Keratinocyte (primary cell): ENCODE measurements at regions not wholly inside any gene's neighbourhood (a gene's known extent, or its start where the extent isn't known, plus 50 kb on each side); places are given as distances from the start of the nearest gene placed in this dataset.

Source experiments
- DNase-seq: peaks from one replicate; pipeline ENCODE4 v3.0.0-alpha.2; 2011; ENCODE audit warnings: low read depth, missing footprints, low spot score
- FAIRE-seq: peaks from 2 replicates; lab custom pipeline; 2011; peaks lifted over from hg19 to GRCh38; lab: Jason Lieb, UNC
- H2AFZ ChIP-seq: 2 replicates; pipeline ENCODE4 v1.6.0; 2012; ENCODE audit warnings: low read length, control low read depth, inconsistent platforms; ENCODE audit not compliant: control insufficient read depth
- H3K27ac ChIP-seq: 2 replicates; pipeline ENCODE4 v1.5.1; 2011; ENCODE audit warnings: low read length; ENCODE audit not compliant: control insufficient read depth, insufficient read depth
- H3K27me3 ChIP-seq: 3 replicates; pipeline ENCODE4 v1.6.0; 2011; ENCODE audit warnings: low read length; ENCODE audit not compliant: control insufficient read depth, insufficient read depth; ENCODE audit errors: extremely low read depth
- H3K36me3 ChIP-seq, 2 experiments: 2 replicates in 1 of 2; 3 replicates in 1 of 2; pipeline ENCODE4 v1.5.1; 2011; ENCODE audit warnings: low read length in 2 of 2, mild to moderate bottlenecking in 1 of 2; ENCODE audit not compliant: control insufficient read depth in 2 of 2, insufficient read depth in 2 of 2; ENCODE audit errors: extremely low read depth in 1 of 2
- H3K4me1 ChIP-seq: 3 replicates; pipeline ENCODE4 v1.5.1; 2011; ENCODE audit warnings: low read length; ENCODE audit not compliant: control insufficient read depth, insufficient read depth; ENCODE audit errors: extremely low read depth
- H3K4me2 ChIP-seq: 3 replicates; pipeline ENCODE4 v1.6.0; 2011; ENCODE audit warnings: low read depth, low read length; ENCODE audit not compliant: control insufficient read depth, insufficient read depth; ENCODE audit errors: extremely low read depth
- H3K4me3 ChIP-seq, 3 experiments: fragments of 200-600 bp in 1 of 3; sonication (generic) in 1 of 3; 2 replicates in 2 of 3; 3 replicates in 1 of 3; pipeline ENCODE4 v1.5.1; 2011 to 2016; ENCODE audit warnings: low read length in 3 of 3, mild to moderate bottlenecking in 3 of 3, control low read depth in 2 of 3, inconsistent platforms in 1 of 3, low read depth in 1 of 3, mixed read lengths in 1 of 3, mixed run types in 1 of 3, moderate library complexity in 1 of 3; ENCODE audit not compliant: control insufficient read depth in 2 of 3, insufficient read depth in 2 of 3; ENCODE audit errors: extremely low read depth in 1 of 3
- H3K79me2 ChIP-seq: 2 replicates; pipeline ENCODE4 v1.6.0; 2012; ENCODE audit warnings: low read length; ENCODE audit not compliant: control insufficient read depth, insufficient read depth
- H3K9ac ChIP-seq: 3 replicates; pipeline ENCODE4 v1.6.0; 2011; ENCODE audit warnings: low read length; ENCODE audit not compliant: control insufficient read depth, insufficient read depth; ENCODE audit errors: extremely low read depth
- H3K9me1 ChIP-seq: 3 replicates; pipeline ENCODE4 v1.6.0; 2011; ENCODE audit warnings: low read length; ENCODE audit not compliant: control insufficient read depth, insufficient read depth; ENCODE audit errors: extremely low read depth
- H3K9me3 ChIP-seq: 2 replicates; pipeline ENCODE4 v1.5.1; 2012; ENCODE audit warnings: low read depth, low read length; ENCODE audit not compliant: control insufficient read depth
- H4K20me1 ChIP-seq: 3 replicates; pipeline ENCODE4 v1.6.0; 2011; ENCODE audit warnings: low read length; ENCODE audit not compliant: control insufficient read depth, insufficient read depth; ENCODE audit errors: extremely low read depth
- EZH2 ChIP-seq: IDR thresholded peaks from one replicate; pipeline ENCODE4 v1.6.1; 2012; ENCODE audit warnings: inconsistent platforms, mild to moderate bottlenecking, low read length, moderate library complexity
- dilution Hi-C: fragments of 300-500 bp; cut with MboI; formaldehyde crosslinking; loops from one replicate; pipeline ENCODE4 v1.7.0; 2020; ENCODE audit warnings: low sequenced_read_pairs; ENCODE audit not compliant: extremely low pct_ligation_motif_present
- TF ChIP-seq, protein P1 (sequence below), 3 experiments: IDR thresholded peaks in 1 of 3; conservative IDR thresholded peaks in 1 of 3; optimal IDR thresholded peaks in 1 of 3; 2 replicates in 2 of 3; 3 replicates in 1 of 3; pipeline versions ENCODE3 to v1.5.1; 2011; ENCODE audit warnings: low read length in 3 of 3, mild to moderate bottlenecking in 3 of 3, moderate library complexity in 2 of 3, control low read depth in 1 of 3, inconsistent platforms in 1 of 3; ENCODE audit not compliant: insufficient read depth in 2 of 3; ENCODE audit errors: extremely low read depth in 1 of 3

DNA sequence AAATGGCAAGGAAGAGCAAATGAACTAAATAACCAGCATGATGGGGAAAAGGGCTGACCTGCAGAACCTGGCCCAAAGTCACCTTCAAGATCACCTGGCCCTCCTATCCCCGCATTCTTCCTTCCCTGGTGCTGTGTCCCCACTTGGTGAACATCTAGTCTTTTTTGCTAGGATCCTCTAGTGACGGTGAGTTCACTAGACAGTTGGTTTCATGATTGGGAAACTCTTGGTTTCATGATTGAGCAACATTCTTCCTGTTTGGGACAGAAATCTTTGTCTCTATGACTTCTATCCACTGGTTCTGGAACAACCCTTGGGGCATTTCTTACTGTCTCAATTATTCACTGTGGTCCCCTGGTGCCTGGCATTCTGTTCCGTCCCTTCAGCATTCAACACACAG lies 50.2 kb upstream of the DAB2IP start:
- DNase-seq (no peak), FAIRE-seq (no peak)
- no peak for TF ChIP-seq EZH2
- TF ChIP-seq, protein P1, sequence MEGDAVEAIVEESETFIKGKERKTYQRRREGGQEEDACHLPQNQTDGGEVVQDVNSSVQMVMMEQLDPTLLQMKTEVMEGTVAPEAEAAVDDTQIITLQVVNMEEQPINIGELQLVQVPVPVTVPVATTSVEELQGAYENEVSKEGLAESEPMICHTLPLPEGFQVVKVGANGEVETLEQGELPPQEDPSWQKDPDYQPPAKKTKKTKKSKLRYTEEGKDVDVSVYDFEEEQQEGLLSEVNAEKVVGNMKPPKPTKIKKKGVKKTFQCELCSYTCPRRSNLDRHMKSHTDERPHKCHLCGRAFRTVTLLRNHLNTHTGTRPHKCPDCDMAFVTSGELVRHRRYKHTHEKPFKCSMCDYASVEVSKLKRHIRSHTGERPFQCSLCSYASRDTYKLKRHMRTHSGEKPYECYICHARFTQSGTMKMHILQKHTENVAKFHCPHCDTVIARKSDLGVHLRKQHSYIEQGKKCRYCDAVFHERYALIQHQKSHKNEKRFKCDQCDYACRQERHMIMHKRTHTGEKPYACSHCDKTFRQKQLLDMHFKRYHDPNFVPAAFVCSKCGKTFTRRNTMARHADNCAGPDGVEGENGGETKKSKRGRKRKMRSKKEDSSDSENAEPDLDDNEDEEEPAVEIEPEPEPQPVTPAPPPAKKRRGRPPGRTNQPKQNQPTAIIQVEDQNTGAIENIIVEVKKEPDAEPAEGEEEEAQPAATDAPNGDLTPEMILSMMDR (optimal IDR thresholded peaks at IDR 0.05 in 1 of 3, IDR thresholded peaks at IDR 0.05 in 1 of 3, conservative IDR thresholded peaks at IDR 0.05 in 1 of 3; ENCODE audit: extremely low read depth in 1 of 3, insufficient read depth in 2 of 3, low read length in 3 of 3) = no peak
- Histone ChIP-seq H3K27me3 (peaks cover 34% of the 10 kb centered on the region), H3K4me2 (no peak overlapping the region), H3K4me1 (peaks cover 8% of the 10 kb centered on the region), H3K9me1 (no peaks in the 10 kb centered on the region), H2AFZ (no peak overlapping the region), H4K20me1 (no peaks in the 10 kb centered on the region), H3K36me3 (no peaks in the 10 kb centered on the region), H3K79me2 (no peaks in the 10 kb centered on the region), H3K9ac (no peak overlapping the region), H3K9me3 (no peaks in the 10 kb centered on the region), H3K27ac (no peak overlapping the region), H3K4me3 (no peak overlapping the region)
- dilution Hi-C loops = no loop called here
